Right lobe of liver (tissue), 6 donors: ENCODE measurements at regions not wholly inside any gene's neighbourhood (a gene's known extent, or its start where the extent isn't known, plus 50 kb on each side); places are given as distances from the start of the nearest gene placed in this dataset.

ENCODE experiments used
- ATAC-seq, 4 donors: fragments of 200-7000 bp; cut with Tn5 transposase; one replicate each; pipeline ENCODE4 v1.9.1; 2020; ENCODE audit warnings: mild to moderate bottlenecking in 4 of 4, moderate library complexity in 4 of 4
- DNase-seq, 3 donors: peaks; one replicate each; pipeline ENCODE4 v3.0.0-alpha.2; 2020
- H3K27ac ChIP-seq, 3 donors: fragments of 200-600 bp; one replicate each; pipeline ENCODE4 v1.8.0; 2022
- H3K27me3 ChIP-seq, 2 donors: fragments of 200-600 bp; one replicate each; pipeline ENCODE4 v1.8.0; 2022
- H3K36me3 ChIP-seq, 4 donors: fragments of 200-600 bp; sonication (generic) in 1 of 4; one replicate each; pipeline versions ENCODE4 v1.5.1 to v1.8.0; 2017 to 2022; ENCODE audit warnings: control low read depth in 1 of 4
- H3K4me1 ChIP-seq, 4 donors: fragments of 200-600 bp; sonication (generic) in 1 of 4; one replicate each; pipeline versions ENCODE4 v1.5.1 to v1.8.0; 2017 to 2022; ENCODE audit warnings: control low read depth in 1 of 4
- H3K4me3 ChIP-seq, 3 donors: fragments of 200-600 bp; one replicate each; pipeline ENCODE4 v1.8.0; 2022
- H3K9me3 ChIP-seq, 4 donors: fragments of 200-600 bp; sonication (generic) in 1 of 4; one replicate each; pipeline versions ENCODE4 v1.5.1 to v1.8.0; 2017 to 2022; ENCODE audit warnings: control low read depth in 1 of 4
- CTCF ChIP-seq, 4 donors: fragments of 200-600 bp in 3 of 4; fragments of 450-650 bp in 1 of 4; IDR thresholded peaks; one replicate each; pipeline versions ENCODE4 v1.5.1 to v1.8.0; 2016 to 2022; ENCODE audit warnings: antibody characterized with exemption in 4 of 4, mild to moderate bottlenecking in 2 of 4
- POLR2A ChIP-seq: fragments of 450-650 bp; IDR thresholded peaks from one replicate; pipeline ENCODE4 v1.6.1; 2017; ENCODE audit warnings: antibody characterized with exemption, mild to moderate bottlenecking
- WGBS: methylation state at CpG from one replicate; pipeline ENCODE4 v1.1.6; 2018; ENCODE audit warnings: low coverage, low lambda C conversion rate; ENCODE audit not compliant: insufficient coverage; ENCODE audit errors: missing lambda C conversion rate; 5-methylcytosine and 5-hydroxymethylcytosine counted together
- intact Hi-C, 2 donors: fragments of 100-400 bp; cut with DNase I; formaldehyde crosslinking; loops; one replicate each; pipeline versions ENCODE4 v1.11.2 to v1.14.1; 2022
- donor health status: DM: no; HTN: yes; CAD: no.
- donor health status: DM: no; HTN: no; CAD: no.
- donor health status: DM: no; HTN: no; CAD: no.
- donor health status: DM: no; HTN: yes; CAD: no.
- donor health status: DM: no; HTN: yes; CAD: no.

DNA sequence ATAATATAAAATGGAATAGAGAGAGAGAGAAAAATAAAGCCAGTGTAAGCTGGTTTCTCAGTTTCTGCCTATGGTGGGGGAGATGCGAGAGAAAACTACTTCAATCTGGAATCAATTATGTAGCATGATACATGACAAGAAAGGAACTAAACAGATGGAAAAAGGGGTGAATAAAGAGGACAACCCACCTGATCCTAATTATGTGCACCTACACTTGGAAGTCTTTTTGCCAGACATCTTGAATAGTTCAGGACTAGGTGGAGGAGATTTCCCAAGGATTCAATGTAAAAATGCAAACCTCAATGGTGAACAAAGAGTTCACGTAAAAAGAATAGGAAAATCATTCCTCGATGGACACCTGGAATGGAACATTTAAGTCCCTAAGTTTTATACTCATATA lies 524.4 kb upstream of the RGMA start:
- Histone ChIP-seq H3K4me1 (no peaks in the 10 kb centered on the region), H3K9me3 (no peaks in the 10 kb centered on the region), H3K27me3 (no peaks in the 10 kb centered on the region), H3K4me3 (no peak overlapping the region), H3K36me3 (no peaks in the 10 kb centered on the region), H3K27ac (no peak overlapping the region)
- ATAC-seq (no peak), DNase-seq (no peak)
- TF ChIP-seq POLR2A (no peak), CTCF (IDR thresholded peaks at IDR 0.05) (no peak)
- WGBS = 62% methylated on average over 3 of the region's 3 CpGs
- intact Hi-C loops = no loop called here

- intact Hi-C loops = no loop called here
- ATAC-seq = no peak
- TF ChIP-seq CTCF (IDR thresholded peaks at IDR 0.05) (no peak), POLR2A (no peak)
- no peak for DNase-seq
- H3K4me1 ChIP-seq = no peaks in the 10 kb centered on the region
- no peaks in the 10 kb centered on the region for H3K27me3 ChIP-seq
- no peak overlapping the region for H3K4me3 ChIP-seq
- H3K27ac ChIP-seq = no peak overlapping the region
- no peaks in the 10 kb centered on the region for H3K36me3 ChIP-seq
- H3K9me3 ChIP-seq = no peaks in the 10 kb centered on the region
- 37% methylated on average over 2 of the region's 2 CpGs for WGBS
Observed at GRCh38 chr15:93612953-93613352, 523.9 kb upstream of the RGMA start.

DNA sequence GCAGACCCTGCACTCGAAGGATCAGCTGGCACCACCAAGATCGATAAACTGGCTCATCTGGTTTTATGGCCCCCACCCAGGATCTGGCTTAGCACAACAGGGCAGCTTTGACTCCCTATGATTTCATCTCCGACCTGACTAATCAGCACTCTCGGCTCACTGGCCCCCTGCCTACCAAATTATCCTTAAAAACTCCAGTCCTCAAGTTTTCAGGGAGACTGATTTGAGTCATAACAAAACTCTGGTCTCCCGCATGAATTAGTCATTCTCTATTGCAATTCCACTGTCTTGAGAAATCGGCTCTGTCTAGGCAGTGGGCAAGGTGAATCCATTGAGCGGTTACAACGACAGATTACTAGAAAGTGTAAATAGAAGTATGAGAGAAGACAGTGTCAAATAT lies 521.9 kb upstream of the RGMA start:
- Histone ChIP-seq H3K36me3 (no peaks in the 10 kb centered on the region), H3K27me3 (no peaks in the 10 kb centered on the region), H3K4me3 (no peak overlapping the region), H3K4me1 (no peaks in the 10 kb centered on the region), H3K27ac (no peak overlapping the region), H3K9me3 (no peaks in the 10 kb centered on the region)
- WGBS = 75% methylated on average over 6 of the region's 8 CpGs
- ATAC-seq (no peak), DNase-seq (no peak)
- TF ChIP-seq POLR2A = no peak
- no peak for TF ChIP-seq CTCF (IDR thresholded peaks at IDR 0.05)
- intact Hi-C loops = no loop called here

DNA sequence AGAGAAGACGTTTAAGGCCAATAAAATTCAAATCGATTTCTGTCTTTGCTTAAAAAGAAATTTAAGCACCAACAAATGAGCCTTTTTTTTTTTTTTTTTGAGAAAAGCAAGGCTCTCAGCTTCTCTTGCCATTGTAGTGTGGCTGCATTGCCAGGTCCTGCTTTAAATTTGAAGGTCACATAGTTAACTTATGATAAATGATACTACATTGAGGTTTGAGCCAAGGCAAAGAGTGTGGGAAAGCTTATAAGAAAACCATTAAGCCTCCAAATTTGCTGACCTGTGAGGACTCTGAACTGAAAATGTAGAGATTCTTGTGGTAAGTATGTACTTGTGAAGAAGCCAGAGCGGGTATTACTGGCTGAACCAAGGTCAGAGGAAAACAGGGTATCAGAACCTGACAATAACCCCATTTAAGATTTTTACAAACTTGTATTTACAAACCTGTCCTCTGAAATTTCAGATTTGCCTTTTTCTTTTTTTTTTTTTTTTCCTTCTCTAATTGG lies 519.7 kb upstream of the RGMA start:
- intact Hi-C loops = no loop called here
- Histone ChIP-seq H3K4me1 (no peaks in the 10 kb centered on the region), H3K4me3 (no peak overlapping the region), H3K27me3 (no peaks in the 10 kb centered on the region), H3K36me3 (no peaks in the 10 kb centered on the region), H3K9me3 (no peaks in the 10 kb centered on the region), H3K27ac (no peak overlapping the region)
- WGBS = 40% methylated on average over 3 of the region's 3 CpGs
- ATAC-seq (no peak), DNase-seq (no peak)
- no peak for TF ChIP-seq CTCF (IDR thresholded peaks at IDR 0.05)

- intact Hi-C loops = no loop called here
- Histone ChIP-seq H3K9me3 (no peaks in the 10 kb centered on the region), H3K4me3 (no peak overlapping the region), H3K4me1 (no peaks in the 10 kb centered on the region), H3K27ac (no peak overlapping the region), H3K27me3 (no peaks in the 10 kb centered on the region), H3K36me3 (no peaks in the 10 kb centered on the region)
- TF ChIP-seq CTCF (IDR thresholded peaks at IDR 0.05) (no peak), POLR2A (no peak)
- WGBS = 27% methylated on average over 2 of the region's 2 CpGs
- ATAC-seq = no peak
- DNase-seq = no peak
Observed at GRCh38 chr15:93603550-93603949, 514.5 kb upstream of the RGMA start.
